WTC11 (cell line): ENCODE measurements at regions not wholly inside any gene's neighbourhood (a gene's known extent, or its start where the extent isn't known, plus 50 kb on each side); places are given as distances from the start of the nearest gene placed in this dataset.

ENCODE experiments used
- ATAC-seq: fragments of 200-7000 bp; cut with Tn5 transposase; 2 replicates; pipeline ENCODE4 v1.10.0; 2021; ENCODE audit warnings: mild to moderate bottlenecking, moderate library complexity
- CTCF ChIA-PET: fragments of 300-600 bp; sonication (Branson Sonifier 250); formaldehyde crosslinking; loops from one replicate; lab custom pipeline; 2021; ENCODE audit warnings: antibody characterized with exemption; lab: Charles Lee
- POLR2A ChIA-PET: fragments of 350-600 bp; sonication (Branson Sonifier 250); formaldehyde crosslinking; loops from one replicate; lab custom pipeline; 2021; ENCODE audit warnings: antibody characterized with exemption; lab: Charles Lee
- DNase-seq: peaks from one replicate; pipeline ENCODE4 v3.0.0; 2021; ENCODE audit warnings: low spot score
- H3K27ac Mint-ChIP-seq: 2 replicates; pipeline ENCODE4 v1.8.0; 2021; ENCODE audit warnings: mixed read lengths
- H3K27me3 Mint-ChIP-seq: 2 replicates; pipeline ENCODE4 v1.8.0; 2021; ENCODE audit warnings: low read depth, mild to moderate bottlenecking, moderate library complexity, mixed read lengths
- H3K36me3 Mint-ChIP-seq: 2 replicates; pipeline ENCODE4 v1.8.0; 2021; ENCODE audit warnings: mixed read lengths
- H3K4me1 Mint-ChIP-seq: 2 replicates; pipeline ENCODE4 v1.8.0; 2022; ENCODE audit warnings: mixed read lengths
- H3K4me3 Mint-ChIP-seq: 2 replicates; pipeline ENCODE4 v1.8.0; 2021; ENCODE audit warnings: mild to moderate bottlenecking, moderate library complexity, mixed read lengths
- H3K9me3 Mint-ChIP-seq: 2 replicates; pipeline ENCODE4 v1.8.0; 2021; ENCODE audit warnings: mixed read lengths
- ATF1 ChIP-seq: sonication (generic); formaldehyde crosslinking; IDR thresholded peaks from 2 replicates; pipeline ENCODE4 v1.8.1; 2023; ENCODE audit warnings: mild to moderate bottlenecking, moderate library complexity, missing genetic modification reagents
- FOXP1 ChIP-seq: sonication (generic); formaldehyde crosslinking; IDR thresholded peaks from 2 replicates; pipeline ENCODE4 v1.8.0; 2022; ENCODE audit warnings: missing genetic modification reagents, mild to moderate bottlenecking, moderate library complexity, borderline replicate concordance
- GTF2I ChIP-seq: fragments of 250-450 bp; sonication (Bioruptor Pico); conservative IDR thresholded peaks from 2 replicates; pipeline ENCODE4 v1.4.0; 2021; ENCODE audit warnings: mild to moderate bottlenecking
- HMGA2 ChIP-seq: fragments of 250-450 bp; sonication (Bioruptor Pico); IDR thresholded peaks from 2 replicates; pipeline ENCODE4 v1.4.0; 2021; ENCODE audit warnings: mild to moderate bottlenecking, moderate library complexity
- KAT7 ChIP-seq: sonication (generic); formaldehyde crosslinking; IDR thresholded peaks from 2 replicates; pipeline ENCODE4 v1.8.1; 2023; ENCODE audit warnings: missing genetic modification reagents, mild to moderate bottlenecking, borderline replicate concordance
- NFE2L1 ChIP-seq: sonication (generic); formaldehyde crosslinking; IDR thresholded peaks from 2 replicates; pipeline ENCODE4 v1.8.1; 2023; ENCODE audit warnings: missing genetic modification reagents
- NR3C1 ChIP-seq: sonication (generic); formaldehyde crosslinking; conservative IDR thresholded peaks from 2 replicates; pipeline ENCODE4 v1.8.1; 2023; ENCODE audit warnings: low read depth, mild to moderate bottlenecking, missing genetic modification reagents
- SOX15 ChIP-seq: fragments of 250-450 bp; sonication (Bioruptor Pico); IDR thresholded peaks from 2 replicates; pipeline ENCODE4 v1.9.0; 2021; ENCODE audit warnings: mild to moderate bottlenecking
- ZNF219 ChIP-seq: sonication (generic); formaldehyde crosslinking; IDR thresholded peaks from 2 replicates; pipeline ENCODE4 v1.8.0; 2023; ENCODE audit warnings: missing genetic modification reagents, mild to moderate bottlenecking, borderline replicate concordance
- ZNF263 ChIP-seq: sonication (generic); formaldehyde crosslinking; IDR thresholded peaks from 2 replicates; pipeline ENCODE4 v1.8.1; 2022; ENCODE audit warnings: low read depth, mild to moderate bottlenecking, moderate library complexity, missing genetic modification reagents
- TF ChIP-seq, protein P1 (sequence below): fragments of 250-450 bp; sonication (Bioruptor Pico); IDR thresholded peaks from 2 replicates; pipeline ENCODE4 v1.9.0; 2021; ENCODE audit warnings: mild to moderate bottlenecking
- TF ChIP-seq, protein P2 (sequence below): sonication (generic); formaldehyde crosslinking; IDR thresholded peaks from 2 replicates; pipeline ENCODE4 v1.8.1; 2023; ENCODE audit warnings: mild to moderate bottlenecking, missing genetic modification reagents, moderate library complexity
- TF ChIP-seq, protein P3 (sequence below): fragments of 250-450 bp; sonication (Bioruptor Pico); IDR thresholded peaks from 2 replicates; pipeline ENCODE4 v1.9.0; 2021; ENCODE audit warnings: mild to moderate bottlenecking, borderline replicate concordance
- TF ChIP-seq, protein P4 (sequence below): fragments of 250-450 bp; sonication (Bioruptor Pico); IDR thresholded peaks from 2 replicates; pipeline ENCODE4 v1.9.0; 2021; ENCODE audit warnings: moderate library complexity, mild to moderate bottlenecking, inconsistent platforms, borderline replicate concordance
- TF ChIP-seq, protein P5 (sequence below): fragments of 250-450 bp; sonication (Bioruptor Pico); IDR thresholded peaks from 2 replicates; pipeline ENCODE4 v2.1.2; 2022; ENCODE audit warnings: mild to moderate bottlenecking, moderate library complexity

DNA sequence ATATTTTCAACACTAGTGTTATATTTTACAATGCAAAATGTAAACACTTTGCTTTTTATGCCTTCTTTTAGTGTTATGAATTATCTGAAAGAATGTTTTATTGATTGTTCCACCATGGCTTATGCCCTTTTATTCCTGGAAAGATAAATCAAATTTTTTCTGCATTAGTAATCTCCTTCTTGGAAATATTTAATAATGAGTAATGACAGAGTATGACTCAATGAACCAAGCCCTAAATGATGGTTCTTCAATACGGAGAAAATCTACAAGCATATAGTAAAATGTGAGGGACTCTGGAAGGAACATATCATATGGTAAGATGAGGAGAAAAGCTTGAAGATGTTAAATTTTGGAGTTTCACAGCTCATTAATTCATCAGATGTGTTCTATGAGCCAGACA is 929.6 kb downstream of the C6orf118 start:
- H3K4me3 Mint-ChIP-seq = no peak overlapping the region
- peaks cover 26% of the 10 kb centered on the region for H3K9me3 Mint-ChIP-seq
- peaks cover 16% of the 10 kb centered on the region for H3K4me1 Mint-ChIP-seq
- H3K27ac Mint-ChIP-seq = no peak overlapping the region
- no peak for TF ChIP-seq ATF1 (CRISPR knock-in tag)
- TF ChIP-seq, protein P1, sequence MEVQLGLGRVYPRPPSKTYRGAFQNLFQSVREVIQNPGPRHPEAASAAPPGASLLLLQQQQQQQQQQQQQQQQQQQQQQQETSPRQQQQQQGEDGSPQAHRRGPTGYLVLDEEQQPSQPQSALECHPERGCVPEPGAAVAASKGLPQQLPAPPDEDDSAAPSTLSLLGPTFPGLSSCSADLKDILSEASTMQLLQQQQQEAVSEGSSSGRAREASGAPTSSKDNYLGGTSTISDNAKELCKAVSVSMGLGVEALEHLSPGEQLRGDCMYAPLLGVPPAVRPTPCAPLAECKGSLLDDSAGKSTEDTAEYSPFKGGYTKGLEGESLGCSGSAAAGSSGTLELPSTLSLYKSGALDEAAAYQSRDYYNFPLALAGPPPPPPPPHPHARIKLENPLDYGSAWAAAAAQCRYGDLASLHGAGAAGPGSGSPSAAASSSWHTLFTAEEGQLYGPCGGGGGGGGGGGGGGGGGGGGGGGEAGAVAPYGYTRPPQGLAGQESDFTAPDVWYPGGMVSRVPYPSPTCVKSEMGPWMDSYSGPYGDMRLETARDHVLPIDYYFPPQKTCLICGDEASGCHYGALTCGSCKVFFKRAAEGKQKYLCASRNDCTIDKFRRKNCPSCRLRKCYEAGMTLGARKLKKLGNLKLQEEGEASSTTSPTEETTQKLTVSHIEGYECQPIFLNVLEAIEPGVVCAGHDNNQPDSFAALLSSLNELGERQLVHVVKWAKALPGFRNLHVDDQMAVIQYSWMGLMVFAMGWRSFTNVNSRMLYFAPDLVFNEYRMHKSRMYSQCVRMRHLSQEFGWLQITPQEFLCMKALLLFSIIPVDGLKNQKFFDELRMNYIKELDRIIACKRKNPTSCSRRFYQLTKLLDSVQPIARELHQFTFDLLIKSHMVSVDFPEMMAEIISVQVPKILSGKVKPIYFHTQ (CRISPR knock-in tag) = no peak
- TF ChIP-seq FOXP1 (CRISPR knock-in tag) = no peak
- no peak for TF ChIP-seq ZNF263
- TF ChIP-seq, protein P2, sequence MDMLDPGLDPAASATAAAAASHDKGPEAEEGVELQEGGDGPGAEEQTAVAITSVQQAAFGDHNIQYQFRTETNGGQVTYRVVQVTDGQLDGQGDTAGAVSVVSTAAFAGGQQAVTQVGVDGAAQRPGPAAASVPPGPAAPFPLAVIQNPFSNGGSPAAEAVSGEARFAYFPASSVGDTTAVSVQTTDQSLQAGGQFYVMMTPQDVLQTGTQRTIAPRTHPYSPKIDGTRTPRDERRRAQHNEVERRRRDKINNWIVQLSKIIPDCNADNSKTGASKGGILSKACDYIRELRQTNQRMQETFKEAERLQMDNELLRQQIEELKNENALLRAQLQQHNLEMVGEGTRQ (CRISPR knock-in tag) = no peak
- TF ChIP-seq, protein P3, sequence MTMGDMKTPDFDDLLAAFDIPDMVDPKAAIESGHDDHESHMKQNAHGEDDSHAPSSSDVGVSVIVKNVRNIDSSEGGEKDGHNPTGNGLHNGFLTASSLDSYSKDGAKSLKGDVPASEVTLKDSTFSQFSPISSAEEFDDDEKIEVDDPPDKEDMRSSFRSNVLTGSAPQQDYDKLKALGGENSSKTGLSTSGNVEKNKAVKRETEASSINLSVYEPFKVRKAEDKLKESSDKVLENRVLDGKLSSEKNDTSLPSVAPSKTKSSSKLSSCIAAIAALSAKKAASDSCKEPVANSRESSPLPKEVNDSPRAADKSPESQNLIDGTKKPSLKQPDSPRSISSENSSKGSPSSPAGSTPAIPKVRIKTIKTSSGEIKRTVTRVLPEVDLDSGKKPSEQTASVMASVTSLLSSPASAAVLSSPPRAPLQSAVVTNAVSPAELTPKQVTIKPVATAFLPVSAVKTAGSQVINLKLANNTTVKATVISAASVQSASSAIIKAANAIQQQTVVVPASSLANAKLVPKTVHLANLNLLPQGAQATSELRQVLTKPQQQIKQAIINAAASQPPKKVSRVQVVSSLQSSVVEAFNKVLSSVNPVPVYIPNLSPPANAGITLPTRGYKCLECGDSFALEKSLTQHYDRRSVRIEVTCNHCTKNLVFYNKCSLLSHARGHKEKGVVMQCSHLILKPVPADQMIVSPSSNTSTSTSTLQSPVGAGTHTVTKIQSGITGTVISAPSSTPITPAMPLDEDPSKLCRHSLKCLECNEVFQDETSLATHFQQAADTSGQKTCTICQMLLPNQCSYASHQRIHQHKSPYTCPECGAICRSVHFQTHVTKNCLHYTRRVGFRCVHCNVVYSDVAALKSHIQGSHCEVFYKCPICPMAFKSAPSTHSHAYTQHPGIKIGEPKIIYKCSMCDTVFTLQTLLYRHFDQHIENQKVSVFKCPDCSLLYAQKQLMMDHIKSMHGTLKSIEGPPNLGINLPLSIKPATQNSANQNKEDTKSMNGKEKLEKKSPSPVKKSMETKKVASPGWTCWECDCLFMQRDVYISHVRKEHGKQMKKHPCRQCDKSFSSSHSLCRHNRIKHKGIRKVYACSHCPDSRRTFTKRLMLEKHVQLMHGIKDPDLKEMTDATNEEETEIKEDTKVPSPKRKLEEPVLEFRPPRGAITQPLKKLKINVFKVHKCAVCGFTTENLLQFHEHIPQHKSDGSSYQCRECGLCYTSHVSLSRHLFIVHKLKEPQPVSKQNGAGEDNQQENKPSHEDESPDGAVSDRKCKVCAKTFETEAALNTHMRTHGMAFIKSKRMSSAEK (CRISPR knock-in tag) = no peak
- no peak for TF ChIP-seq NFE2L1
- TF ChIP-seq SOX15 (CRISPR knock-in tag) = no peak
- TF ChIP-seq, protein P4, sequence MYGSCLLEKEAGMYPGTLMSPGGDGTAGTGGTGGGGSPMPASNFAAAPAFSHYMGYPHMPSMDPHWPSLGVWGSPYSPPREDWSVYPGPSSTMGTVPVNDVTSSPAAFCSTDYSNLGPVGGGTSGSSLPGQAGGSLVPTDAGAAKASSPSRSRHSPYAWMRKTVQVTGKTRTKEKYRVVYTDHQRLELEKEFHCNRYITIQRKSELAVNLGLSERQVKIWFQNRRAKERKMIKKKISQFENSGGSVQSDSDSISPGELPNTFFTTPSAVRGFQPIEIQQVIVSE = no peak
- TF ChIP-seq ZNF219 (CRISPR knock-in tag) = no peak
- no peak for TF ChIP-seq NR3C1
- no peak for TF ChIP-seq GTF2I (CRISPR knock-in tag)
- peaks cover 17% of the 10 kb centered on the region for H3K36me3 Mint-ChIP-seq
- H3K27me3 Mint-ChIP-seq = no peaks in the 10 kb centered on the region; the same call in 1 of the 2 replicates
- CTCF ChIA-PET = no interaction called here
- no peak for ATAC-seq
- POLR2A ChIA-PET = no interaction called here
- DNase-seq = no peak

DNA sequence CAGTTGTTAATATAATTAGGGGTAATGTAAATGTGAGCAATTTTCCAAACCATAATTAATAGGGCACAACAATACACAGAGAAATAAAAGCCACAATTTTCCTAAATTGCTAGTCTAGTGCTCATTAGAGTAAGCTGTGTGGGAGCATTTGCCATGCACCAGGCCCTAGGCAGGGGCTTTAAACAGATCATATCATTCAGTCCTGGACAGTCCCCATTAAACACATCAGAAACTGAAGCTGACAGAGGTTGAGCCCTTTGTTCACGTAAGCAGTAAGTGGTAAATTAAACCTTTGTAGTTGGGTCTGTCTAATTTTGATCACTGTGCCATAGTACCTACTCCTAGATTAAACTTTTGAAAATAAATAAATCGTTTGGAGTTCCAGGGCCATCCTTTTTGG is 931.1 kb downstream of the C6orf118 start:
- TF ChIP-seq FOXP1 (CRISPR knock-in tag) (no peak), KAT7 (no peak), HMGA2 (CRISPR knock-in tag) (no peak)
- TF ChIP-seq, protein P5, sequence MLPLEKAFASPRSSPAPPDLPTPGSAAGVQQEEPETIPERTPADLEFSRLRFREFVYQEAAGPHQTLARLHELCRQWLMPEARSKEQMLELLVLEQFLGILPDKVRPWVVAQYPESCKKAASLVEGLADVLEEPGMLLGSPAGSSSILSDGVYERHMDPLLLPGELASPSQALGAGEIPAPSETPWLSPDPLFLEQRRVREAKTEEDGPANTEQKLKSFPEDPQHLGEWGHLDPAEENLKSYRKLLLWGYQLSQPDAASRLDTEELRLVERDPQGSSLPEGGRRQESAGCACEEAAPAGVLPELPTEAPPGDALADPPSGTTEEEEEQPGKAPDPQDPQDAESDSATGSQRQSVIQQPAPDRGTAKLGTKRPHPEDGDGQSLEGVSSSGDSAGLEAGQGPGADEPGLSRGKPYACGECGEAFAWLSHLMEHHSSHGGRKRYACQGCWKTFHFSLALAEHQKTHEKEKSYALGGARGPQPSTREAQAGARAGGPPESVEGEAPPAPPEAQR = no peak
- ChIA-PET POLR2A (no interaction called here), CTCF (no interaction called here)
- ATAC-seq = no peak
- Mint-ChIP-seq H3K4me1 (peaks cover 16% of the 10 kb centered on the region), H3K36me3 (peaks cover 17% of the 10 kb centered on the region), H3K27ac (no peak overlapping the region), H3K4me3 (no peak overlapping the region), H3K27me3 (no peaks in the 10 kb centered on the region; the same call in 1 of the 2 replicates), H3K9me3 (peaks cover 26% of the 10 kb centered on the region)
- no peak for DNase-seq
